ENCODE measurements at regions not wholly inside any gene's neighbourhood (a gene's known extent, or its start where the extent isn't known, plus 50 kb on each side); places are given as distances from the start of the nearest gene placed in this dataset.
"Not testable (repeated sequence)": the region's sequence is repeated elsewhere in the genome, so short reads cannot be mapped to it uniquely, and the experiment has no call there.

DNA sequence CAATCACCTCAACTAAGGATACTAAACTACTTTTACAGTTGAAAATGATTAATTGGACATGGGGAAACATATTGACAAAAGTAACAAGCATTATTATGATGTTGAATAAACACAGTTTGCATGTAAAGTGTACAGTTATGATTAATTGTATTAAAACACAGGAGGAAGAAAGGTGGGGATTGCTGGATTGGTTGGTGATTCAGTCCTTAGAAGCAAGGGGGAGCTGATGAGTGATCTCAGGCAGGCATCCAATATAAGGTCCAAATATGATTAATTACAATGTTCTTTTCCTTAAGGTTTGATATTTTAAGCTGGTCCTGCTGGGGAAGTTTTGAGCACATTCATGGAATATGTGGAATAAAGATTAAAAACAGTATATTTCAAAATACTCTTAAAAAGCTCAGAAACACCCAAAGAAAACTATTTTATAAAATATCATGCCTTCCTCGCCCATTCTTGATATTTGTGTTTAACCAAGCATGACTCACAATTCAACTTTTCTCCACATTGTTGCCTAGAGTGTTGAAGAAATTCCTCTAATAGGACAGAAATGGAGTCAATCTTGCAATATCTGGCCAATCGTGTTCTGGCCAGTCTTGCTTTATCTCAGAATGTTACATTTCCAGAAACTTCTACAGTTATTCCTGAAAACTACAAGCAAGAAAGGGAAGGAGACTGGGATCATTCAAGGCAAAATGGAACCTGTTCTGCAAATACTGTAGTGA lies 268.2 kb downstream of the RPIA start:
- TF ChIP-seq, protein P1, sequence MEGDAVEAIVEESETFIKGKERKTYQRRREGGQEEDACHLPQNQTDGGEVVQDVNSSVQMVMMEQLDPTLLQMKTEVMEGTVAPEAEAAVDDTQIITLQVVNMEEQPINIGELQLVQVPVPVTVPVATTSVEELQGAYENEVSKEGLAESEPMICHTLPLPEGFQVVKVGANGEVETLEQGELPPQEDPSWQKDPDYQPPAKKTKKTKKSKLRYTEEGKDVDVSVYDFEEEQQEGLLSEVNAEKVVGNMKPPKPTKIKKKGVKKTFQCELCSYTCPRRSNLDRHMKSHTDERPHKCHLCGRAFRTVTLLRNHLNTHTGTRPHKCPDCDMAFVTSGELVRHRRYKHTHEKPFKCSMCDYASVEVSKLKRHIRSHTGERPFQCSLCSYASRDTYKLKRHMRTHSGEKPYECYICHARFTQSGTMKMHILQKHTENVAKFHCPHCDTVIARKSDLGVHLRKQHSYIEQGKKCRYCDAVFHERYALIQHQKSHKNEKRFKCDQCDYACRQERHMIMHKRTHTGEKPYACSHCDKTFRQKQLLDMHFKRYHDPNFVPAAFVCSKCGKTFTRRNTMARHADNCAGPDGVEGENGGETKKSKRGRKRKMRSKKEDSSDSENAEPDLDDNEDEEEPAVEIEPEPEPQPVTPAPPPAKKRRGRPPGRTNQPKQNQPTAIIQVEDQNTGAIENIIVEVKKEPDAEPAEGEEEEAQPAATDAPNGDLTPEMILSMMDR (IDR thresholded peaks at IDR 0.05; ENCODE audit: control extremely low read depth, extremely low read depth, low read depth, missing control alignments) = no peak
- CTCF ChIA-PET = no interaction called here
- POLR2A ChIA-PET = no interaction called here
- no peak for DNase-seq (ENCODE audit: extremely low spot score)

DNA sequence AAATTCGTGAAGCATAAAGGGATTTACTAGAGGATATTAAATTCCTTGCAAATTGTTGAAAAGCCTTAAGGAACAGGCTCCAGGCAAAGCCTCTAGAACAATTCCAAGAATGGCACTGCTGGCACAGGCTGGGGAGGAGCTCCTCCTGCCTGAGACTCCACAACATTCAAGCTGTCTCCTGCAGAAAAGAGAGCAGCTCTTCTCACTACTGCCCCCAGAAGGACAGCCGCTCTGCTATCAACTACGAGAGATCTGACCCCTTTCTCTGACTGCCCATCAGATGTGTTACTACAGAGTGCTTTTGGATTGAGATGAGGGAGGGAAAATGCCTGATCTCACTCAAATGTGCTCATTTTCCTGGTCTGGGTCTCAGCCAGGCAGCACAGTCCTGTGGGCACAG lies 269.9 kb downstream of the RPIA start:
- POLR2A ChIA-PET; DNase-seq (ENCODE audit: extremely low spot score); CTCF ChIA-PET: not testable (repeated sequence)

DNA sequence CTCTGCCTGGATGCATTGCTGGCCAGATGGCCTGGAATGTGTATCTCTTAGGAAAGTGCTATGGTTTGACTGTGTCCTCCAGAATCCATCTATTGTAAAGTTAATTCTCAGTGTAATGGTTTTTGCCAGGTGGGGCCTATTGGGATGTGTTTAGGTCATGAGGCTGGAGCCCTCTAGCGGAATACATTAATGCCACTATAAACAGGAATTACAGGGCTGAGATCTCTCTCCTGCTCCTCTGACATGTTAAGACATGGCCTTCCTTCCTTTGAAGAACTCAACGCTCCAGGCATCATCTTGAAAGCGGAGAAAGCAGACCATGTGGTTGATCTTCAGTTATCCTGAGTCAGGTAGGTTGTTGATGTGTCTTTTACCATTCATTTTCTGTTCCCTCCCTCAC lies 276.4 kb downstream of the RPIA start:
- POLR2A ChIA-PET = no interaction called here
- TF ChIP-seq, protein P1 (IDR thresholded peaks at IDR 0.05; ENCODE audit: control extremely low read depth, extremely low read depth, low read depth, missing control alignments) = no peak
- CTCF ChIA-PET = no interaction called here
- no peak for DNase-seq (ENCODE audit: extremely low spot score)

DNA sequence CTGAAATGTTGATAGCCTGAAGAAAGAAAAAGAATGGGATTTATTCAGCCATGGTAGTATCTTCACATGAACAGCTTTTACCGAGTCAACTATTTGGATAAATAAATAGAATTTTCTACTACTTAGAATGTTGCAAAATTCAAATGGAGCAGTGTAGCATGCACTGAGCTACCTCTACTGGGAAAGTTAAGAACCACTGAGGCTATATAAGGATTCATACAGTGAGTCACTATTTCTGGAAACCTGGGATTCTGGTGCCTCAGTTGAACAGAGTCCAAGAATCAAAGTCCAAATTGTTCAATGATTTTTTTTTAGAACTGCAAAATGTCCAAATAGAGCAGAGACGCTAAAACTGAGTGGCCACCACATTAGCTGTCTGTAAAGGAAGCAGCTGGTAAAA lies 286.5 kb downstream of the RPIA start:
- DNase-seq (ENCODE audit: extremely low spot score); POLR2A ChIA-PET; CTCF ChIA-PET: not testable (repeated sequence)

DNA sequence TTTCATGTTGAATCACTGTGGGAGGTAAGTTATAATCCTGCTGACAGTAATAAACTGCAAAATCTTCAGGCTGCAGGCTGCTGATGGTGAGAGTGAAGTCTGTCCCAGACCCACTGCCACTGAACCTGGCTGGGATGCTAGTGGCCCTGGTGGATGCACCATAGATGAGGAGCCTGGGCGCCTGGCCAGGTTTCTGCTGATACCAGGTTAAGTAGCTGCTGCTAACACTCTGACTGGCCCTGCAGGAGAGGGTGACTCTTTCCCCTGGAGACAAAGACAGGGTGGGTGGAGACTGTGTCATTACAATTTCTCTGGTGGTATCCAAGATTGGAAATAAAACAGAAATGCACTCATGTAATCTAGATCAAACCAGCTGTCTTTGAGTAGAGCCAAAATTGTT lies 287.0 kb downstream of the RPIA start:
- POLR2A ChIA-PET; DNase-seq (ENCODE audit: extremely low spot score); CTCF ChIA-PET: not testable (repeated sequence)

DNA sequence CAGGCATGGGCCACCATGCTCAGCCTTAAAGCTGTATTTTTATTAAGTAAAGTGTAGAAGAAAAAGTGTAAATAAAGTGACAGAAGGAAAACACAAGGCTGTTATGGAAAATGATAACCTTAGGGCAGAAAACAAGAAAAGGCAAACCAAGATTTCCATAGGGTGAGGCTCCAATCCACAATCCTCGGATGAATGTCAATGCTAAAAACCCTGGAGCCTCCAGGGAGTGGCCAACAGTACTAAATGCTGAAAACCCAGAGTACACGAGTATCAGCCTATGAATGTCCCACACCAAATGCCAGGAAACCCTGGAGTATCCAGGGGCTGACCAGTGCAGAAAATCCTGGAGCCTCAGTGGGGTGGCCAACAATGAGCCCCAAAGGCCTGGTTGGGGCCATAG lies 292.6 kb downstream of the RPIA start:
- POLR2A ChIA-PET; DNase-seq (ENCODE audit: extremely low spot score); CTCF ChIA-PET: not testable (repeated sequence)

DNA sequence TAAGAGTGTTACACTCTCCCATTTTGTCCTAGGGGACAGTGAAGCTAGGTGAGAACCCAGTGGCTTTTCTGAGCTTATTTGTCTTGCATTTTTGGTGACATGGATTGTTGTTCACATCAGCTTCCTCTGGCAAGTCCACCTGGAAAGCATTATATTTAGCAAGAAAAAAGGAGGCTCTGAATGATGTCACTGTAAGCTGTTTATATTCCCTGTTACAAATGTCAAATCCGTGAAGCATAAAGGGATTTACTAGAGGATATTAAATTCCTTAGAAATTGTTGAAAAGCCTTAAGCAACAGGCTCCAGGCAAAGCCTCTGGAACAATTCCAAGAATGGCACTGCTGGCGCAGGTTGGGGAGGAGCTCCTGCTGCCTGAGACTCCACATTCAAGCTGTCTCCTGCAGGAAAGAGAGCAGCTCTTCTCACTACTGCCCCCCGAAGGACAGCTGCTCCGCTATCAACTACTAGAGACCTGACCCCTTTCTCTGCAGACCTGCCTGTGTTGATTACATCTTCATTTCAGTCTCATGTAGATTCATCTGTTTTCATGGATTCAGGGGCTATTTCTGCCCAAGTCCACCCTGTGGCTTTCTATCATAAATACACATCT lies 295.4 kb downstream of the RPIA start:
- CTCF ChIA-PET; DNase-seq (ENCODE audit: extremely low spot score); POLR2A ChIA-PET: not testable (repeated sequence)

DNA sequence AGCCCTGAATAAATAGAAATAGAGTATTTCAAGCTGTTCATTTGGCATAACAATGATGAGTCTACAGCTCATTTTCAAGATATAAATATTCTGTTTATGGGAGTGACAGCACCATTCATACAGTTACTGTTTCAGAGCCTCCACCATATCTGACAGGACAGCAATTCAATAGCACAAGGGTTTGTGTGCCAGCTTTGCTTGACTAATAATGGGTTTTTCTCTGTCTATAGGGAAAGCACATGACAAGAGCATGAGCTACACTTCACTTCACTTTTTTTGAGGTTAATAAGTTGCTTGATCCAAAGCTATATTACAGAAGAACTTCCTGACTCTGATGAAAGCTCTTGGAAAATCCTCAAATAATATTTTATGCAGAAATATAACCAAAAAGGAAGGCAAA lies 297.1 kb downstream of the RPIA start:
- POLR2A ChIA-PET; DNase-seq (ENCODE audit: extremely low spot score); CTCF ChIA-PET: not testable (repeated sequence)

DNA sequence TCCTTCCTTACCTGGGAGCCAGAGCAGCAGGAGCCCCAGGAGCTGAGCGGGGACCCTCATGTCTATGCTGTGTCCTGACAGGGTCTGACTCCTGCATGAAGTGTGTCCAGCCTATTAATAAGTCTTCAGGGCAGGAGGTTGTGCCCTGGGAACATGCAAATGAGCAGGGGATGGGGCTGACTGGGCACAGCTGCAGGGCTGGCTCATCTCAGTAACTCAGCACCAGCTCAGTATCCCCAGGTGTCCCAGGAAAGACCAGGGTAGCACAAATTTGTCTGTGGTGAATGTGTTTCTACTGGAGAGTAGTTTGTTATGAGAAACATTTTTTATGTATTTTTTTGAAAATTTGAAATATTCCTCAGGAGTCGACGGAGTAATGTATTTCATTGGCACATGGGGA lies 301.3 kb downstream of the RPIA start:
- POLR2A ChIA-PET; DNase-seq (ENCODE audit: extremely low spot score); CTCF ChIA-PET: not testable (repeated sequence)

DNA sequence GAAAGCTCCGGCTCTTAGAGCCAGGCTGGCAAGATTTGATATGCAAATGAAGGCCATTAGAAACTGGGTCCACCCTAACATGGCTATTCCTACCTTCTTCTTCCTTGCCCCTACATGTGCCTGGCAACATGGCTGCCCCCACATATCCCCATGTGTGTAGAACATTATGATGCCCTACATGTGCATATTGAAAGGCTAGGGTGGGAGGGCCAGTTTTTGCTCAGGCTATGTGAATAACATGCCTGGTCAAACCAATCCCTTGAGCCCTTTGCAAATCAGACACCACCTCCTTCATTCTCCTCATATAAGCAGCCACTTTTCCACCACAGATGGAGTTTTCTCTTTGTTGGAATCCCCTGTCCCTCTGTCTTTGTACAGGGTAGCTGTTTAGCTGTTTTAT lies 303.4 kb downstream of the RPIA start:
- DNase-seq (ENCODE audit: extremely low spot score); CTCF ChIA-PET; POLR2A ChIA-PET: not testable (repeated sequence)

DNA sequence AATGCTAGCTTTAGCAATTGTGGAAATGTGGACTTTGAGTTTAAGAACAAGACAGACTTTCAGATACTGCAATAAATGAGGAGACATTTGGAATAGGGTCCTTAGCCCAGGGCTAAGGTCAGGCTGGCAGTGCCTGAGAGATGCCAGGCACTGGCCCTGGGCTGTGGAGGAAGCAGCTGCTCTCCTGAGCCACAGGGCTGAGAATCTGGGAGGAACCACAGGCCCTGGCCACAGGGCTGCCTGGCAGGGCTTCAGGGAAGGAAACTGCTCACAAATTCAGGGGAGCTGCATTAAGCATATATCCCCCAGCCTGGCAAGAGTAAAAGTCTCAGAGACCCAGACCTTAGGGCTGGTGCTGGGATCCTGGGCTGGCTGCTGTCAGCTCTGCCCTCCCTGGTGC lies 305.1 kb downstream of the RPIA start:
- DNase-seq (ENCODE audit: extremely low spot score); POLR2A ChIA-PET; CTCF ChIA-PET: not testable (repeated sequence)

DNA sequence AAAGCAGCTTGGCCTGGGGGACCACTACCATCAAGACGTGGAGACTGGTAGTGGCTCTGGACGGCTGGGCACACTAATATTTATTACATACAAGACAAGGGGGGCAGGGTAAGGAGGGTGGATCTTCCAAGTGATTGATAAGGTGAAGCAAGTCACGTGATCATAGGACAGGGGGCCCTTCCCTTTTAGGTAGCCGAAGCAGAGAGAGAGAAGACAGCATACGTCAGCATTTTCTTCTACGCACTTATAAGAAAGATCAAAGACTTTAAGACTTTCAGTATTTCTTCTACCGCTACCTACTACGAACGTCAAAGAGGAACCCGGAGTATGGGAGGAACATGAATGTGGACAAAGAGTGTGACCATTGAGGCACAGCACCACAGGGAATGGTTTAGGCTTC lies 307.9 kb downstream of the RPIA start:
- POLR2A ChIA-PET = no interaction called here
- DNase-seq (ENCODE audit: extremely low spot score) = no peak

More for the DNA sequence above, 307.9 kb downstream of the RPIA start:
- TF ChIP-seq, protein P1 (IDR thresholded peaks at IDR 0.05; ENCODE audit: control extremely low read depth, extremely low read depth, low read depth, missing control alignments) = no peak
- CTCF ChIA-PET = no interaction called here

Data from GM10248 (cell line).